ENCODE measurements at regions not wholly inside any gene's neighbourhood (a gene's known extent, or its start where the extent isn't known, plus 50 kb on each side); places are given as distances from the start of the nearest gene placed in this dataset.

DNA sequence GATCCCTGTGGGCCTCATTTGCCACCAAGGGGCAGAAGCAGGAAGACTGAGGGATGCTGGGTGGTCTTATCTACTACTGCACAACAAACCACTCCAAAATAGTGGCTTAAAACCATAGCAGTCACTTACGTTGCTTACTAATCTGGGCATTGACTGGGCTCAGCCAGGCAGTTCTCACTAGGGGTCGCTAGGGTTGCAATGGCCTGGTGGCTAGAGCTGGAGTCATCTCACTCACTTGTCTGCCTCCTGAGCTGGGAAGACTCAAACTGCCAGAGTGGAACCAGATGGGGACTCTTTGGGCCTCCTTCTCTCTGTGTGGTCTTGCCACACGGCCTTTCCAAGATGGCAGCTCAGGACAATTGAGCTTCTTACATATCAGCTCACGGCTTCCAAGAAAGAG is 216.3 kb upstream of the BCOR start:
- TF ChIP-seq GABPA (IDR thresholded peaks at IDR 0.05; ENCODE audit: low read depth) (no peak), NFIC (IDR thresholded peaks at IDR 0.05; ENCODE audit: borderline replicate concordance) (no peak), CTCF (IDR thresholded peaks at IDR 0.05) (no peak), TEAD4 (IDR thresholded peaks at IDR 0.05; ENCODE audit: borderline replicate concordance, insufficient read depth) (no peak)

All from SK-N-SH (cell line).